ENCODE measurements at regions not wholly inside any gene's neighbourhood (a gene's known extent, or its start where the extent isn't known, plus 50 kb on each side); places are given as distances from the start of the nearest gene placed in this dataset.

- no peak for TF ChIP-seq CTCF (IDR thresholded peaks at IDR 0.05; ENCODE audit: insufficient read depth, low read depth, low read length, missing control alignments)
- no peak for DNase-seq (ENCODE audit: low read depth)
- H3K4me3 ChIP-seq (ENCODE audit: low read depth, low read length) = no peak overlapping the region
These were observed 263.3 kb upstream of the TPM1 start for GRCh38 chr15:62779036-62779770.

- H3K4me3 ChIP-seq (ENCODE audit: low read depth, low read length) = no peak overlapping the region
- no peak for DNase-seq (ENCODE audit: low read depth)
- no peak for TF ChIP-seq CTCF (IDR thresholded peaks at IDR 0.05; ENCODE audit: insufficient read depth, low read depth, low read length, missing control alignments)
These were observed 262.6 kb upstream of the TPM1 start for GRCh38 chr15:62779899-62780298.

- no peak overlapping the region for H3K4me3 ChIP-seq (ENCODE audit: low read depth, low read length)
- DNase-seq (ENCODE audit: low read depth) = no peak
- no peak for TF ChIP-seq CTCF (IDR thresholded peaks at IDR 0.05; ENCODE audit: insufficient read depth, low read depth, low read length, missing control alignments)
These were observed 261.5 kb upstream of the TPM1 start for GRCh38 chr15:62781081-62781497.

- H3K4me3 ChIP-seq (ENCODE audit: low read depth, low read length) = no peak overlapping the region
- peak; percentile 45 for DNase-seq (ENCODE audit: low read depth)
- TF ChIP-seq CTCF (IDR thresholded peaks at IDR 0.05; ENCODE audit: insufficient read depth, low read depth, low read length, missing control alignments) = peak; percentile 48
These were observed 260.3 kb upstream of the TPM1 start for GRCh38 chr15:62782071-62782841.

GRCh38 chr15:62782896-62783295 is 259.7 kb upstream of the TPM1 start:
- TF ChIP-seq CTCF (IDR thresholded peaks at IDR 0.05; ENCODE audit: insufficient read depth, low read depth, low read length, missing control alignments) = no peak

GRCh38 chr15:62783303-62783957 is 259.1 kb upstream of the TPM1 start:
- no peak for DNase-seq (ENCODE audit: low read depth)
- no peak overlapping the region for H3K4me3 ChIP-seq (ENCODE audit: low read depth, low read length)
- no peak for TF ChIP-seq CTCF (IDR thresholded peaks at IDR 0.05; ENCODE audit: insufficient read depth, low read depth, low read length, missing control alignments)

More at GRCh38 chr15:62782896-62783295, 259.7 kb upstream of the TPM1 start:
- no peak overlapping the region for H3K4me3 ChIP-seq (ENCODE audit: low read depth, low read length)
- DNase-seq (ENCODE audit: low read depth) = no peak
